A549 (cell line): ENCODE measurements at regions not wholly inside any gene's neighbourhood (a gene's known extent, or its start where the extent isn't known, plus 50 kb on each side); places are given as distances from the start of the nearest gene placed in this dataset.

Experiments
- ATAC-seq, 2 experiments: fragments of 200-7000 bp in 1 of 2; fragments of >200 bp in 1 of 2; cut with Nextera tagmentation in 1 of 2; cut with Tn5 transposase in 1 of 2; 3 replicates each; pipeline versions ENCODE4 v1.8.0 to v1.9.1; 2018 to 2020; ENCODE audit warnings: mild to moderate bottlenecking in 1 of 2, moderate library complexity in 1 of 2
- CTCF ChIA-PET: fragments of 300-600 bp; sonication (Branson Sonifier 250); formaldehyde crosslinking; extraction: SDS; loops from one replicate; lab custom pipeline; 2021; ENCODE audit warnings: antibody characterized with exemption, inconsistent platforms; lab: Yijun Ruan, JAX
- POLR2A ChIA-PET: fragments of 350-600 bp; formaldehyde crosslinking; extraction: SDS; loops from one replicate; lab custom pipeline; 2021; ENCODE audit warnings: antibody characterized with exemption, inconsistent platforms; lab: Yijun Ruan, JAX
- DNase-seq, 2 experiments: peaks; one replicate each; pipeline versions ENCODE4 v3.0.0 to v3.0.0-alpha.2; 2011 to 2016; ENCODE audit warnings: low read depth in 1 of 2, low spot score in 1 of 2
- FAIRE-seq: peaks from 2 replicates; lab custom pipeline; 2011; peaks lifted over from hg19 to GRCh38; lab: Jason Lieb, UNC
- H3K27ac ChIP-seq, 2 experiments: fragments of >200 bp; sonication (Bioruptor Twin); formaldehyde crosslinking; 3 replicates each; pipeline ENCODE4 v1.5.1; 2016 to 2017
- H3K4me1 ChIP-seq: fragments of >200 bp; sonication (Bioruptor Twin); formaldehyde crosslinking; 3 replicates; pipeline ENCODE4 v1.6.1; 2016
- H3K4me2 ChIP-seq: fragments of >200 bp; sonication (Bioruptor Twin); formaldehyde crosslinking; 3 replicates; pipeline ENCODE4 v1.6.1; 2016
- H3K4me3 ChIP-seq: fragments of >200 bp; sonication (Bioruptor Twin); formaldehyde crosslinking; 3 replicates; pipeline ENCODE4 v1.5.1; 2016
- H3K9me3 ChIP-seq: fragments of >200 bp; sonication (Bioruptor Twin); formaldehyde crosslinking; 3 replicates; pipeline ENCODE4 v1.6.1; 2016
- BCL3 ChIP-seq: fragments of >200 bp; sonication (Bioruptor Twin); formaldehyde crosslinking; IDR thresholded peaks from 3 replicates; pipeline ENCODE4 v1.6.1; 2016
- BHLHE40 ChIP-seq: IDR thresholded peaks from 2 replicates; pipeline ENCODE4 v1.6.1; 2012; ENCODE audit warnings: low read depth, low read length, inconsistent platforms
- CBX2 ChIP-seq: fragments of 200-600 bp; sonication (generic); IDR thresholded peaks from 2 replicates; pipeline ENCODE4 v1.6.1; 2016; ENCODE audit warnings: low read depth, mild to moderate bottlenecking, borderline replicate concordance
- CBX8 ChIP-seq: fragments of 200-600 bp; sonication (generic); IDR thresholded peaks from 2 replicates; pipeline ENCODE4 v1.6.1; 2016
- CHD2 ChIP-seq: fragments of 150-350 bp; IDR thresholded peaks from 2 replicates; pipeline ENCODE4 v1.6.1; 2014; ENCODE audit warnings: low read length; ENCODE audit not compliant: partially characterized antibody
- CHD4 ChIP-seq: fragments of 200-600 bp; sonication (generic); IDR thresholded peaks from 2 replicates; pipeline ENCODE4 v1.6.1; 2016; ENCODE audit warnings: antibody characterized with exemption, mild to moderate bottlenecking, borderline replicate concordance
- CTCF ChIP-seq: fragments of >200 bp; sonication (Bioruptor Twin); formaldehyde crosslinking; IDR thresholded peaks from 3 replicates; pipeline ENCODE4 v1.5.1; 2016
- EHMT2 ChIP-seq: fragments of 200-600 bp; sonication (generic); IDR thresholded peaks from 2 replicates; pipeline ENCODE4 v1.6.1; 2016; ENCODE audit warnings: antibody characterized with exemption, low read depth, mild to moderate bottlenecking, moderate library complexity
- FOSL2 ChIP-seq, 2 experiments: fragments of 450-650 bp in 1 of 2; fragments of >200 bp in 1 of 2; sonication (Bioruptor Twin) in 1 of 2; formaldehyde crosslinking; IDR thresholded peaks; 2 replicates each; pipeline versions ENCODE4 v1.5.0 to v1.6.1; 2016 to 2020; ENCODE audit warnings: mild to moderate bottlenecking in 1 of 2, moderate library complexity in 1 of 2
- GATA3 ChIP-seq: IDR thresholded peaks from 2 replicates; pipeline ENCODE4 v1.6.1; 2012; ENCODE audit warnings: borderline replicate concordance
- HEYL ChIP-seq: fragments of 250-450 bp; sonication (Bioruptor Pico); IDR thresholded peaks from 2 replicates; pipeline ENCODE4 v1.8.0; 2021; ENCODE audit warnings: mild to moderate bottlenecking, moderate library complexity
- HMGXB4 ChIP-seq: fragments of 250-450 bp; sonication (Bioruptor Pico); IDR thresholded peaks from 2 replicates; pipeline ENCODE4 v1.5.0; 2021; ENCODE audit warnings: mild to moderate bottlenecking, moderate library complexity, borderline replicate concordance
- HOXA7 ChIP-seq: fragments of 250-450 bp; sonication (Bioruptor Pico); IDR thresholded peaks from 2 replicates; pipeline ENCODE4 v1.5.0; 2020; ENCODE audit warnings: mild to moderate bottlenecking, moderate library complexity
- HOXB13 ChIP-seq: fragments of 250-450 bp; sonication (Bioruptor Pico); IDR thresholded peaks from 2 replicates; pipeline ENCODE4 v1.5.0; 2020; ENCODE audit warnings: low read depth, mild to moderate bottlenecking, moderate library complexity
- KDM5A ChIP-seq: fragments of 200-600 bp; sonication (generic); IDR thresholded peaks from 2 replicates; pipeline ENCODE4 v1.6.1; 2016; ENCODE audit warnings: antibody characterized with exemption, mild to moderate bottlenecking
- MAFK ChIP-seq: fragments of 450-650 bp; IDR thresholded peaks from 2 replicates; pipeline ENCODE4 v1.6.1; 2014; ENCODE audit not compliant: partially characterized antibody
- MYC ChIP-seq: IDR thresholded peaks from 2 replicates; pipeline ENCODE4 v1.6.1; 2012; ENCODE audit warnings: mild to moderate bottlenecking, inconsistent platforms, low read length, improper control_type of control experiment, borderline replicate concordance
- NFE2L2 ChIP-seq: fragments of 150-350 bp; conservative IDR thresholded peaks from 2 replicates; pipeline ENCODE4 v1.6.1; 2014; ENCODE audit warnings: low read length
- NPAS2 ChIP-seq: fragments of 250-450 bp; sonication (Bioruptor Pico); IDR thresholded peaks from 2 replicates; pipeline ENCODE4 v1.8.0; 2022; ENCODE audit warnings: mild to moderate bottlenecking, moderate library complexity, borderline replicate concordance
- PBX3 ChIP-seq: IDR thresholded peaks from 2 replicates; pipeline ENCODE4 v1.6.1; 2012
- PHF8 ChIP-seq: fragments of 200-600 bp; sonication (generic); IDR thresholded peaks from 2 replicates; pipeline ENCODE4 v1.6.1; 2016; ENCODE audit warnings: low read depth, mild to moderate bottlenecking, antibody characterized with exemption, moderate library complexity, borderline replicate concordance
- POLR2A ChIP-seq: IDR thresholded peaks from 2 replicates; pipeline ENCODE4 v1.6.1; 2012; ENCODE audit warnings: mild to moderate bottlenecking, low read length
- POLR2AphosphoS2 ChIP-seq: conservative IDR thresholded peaks from 2 replicates; pipeline ENCODE4 v1.6.1; 2012; ENCODE audit warnings: low read length, improper control_type of control experiment, inconsistent platforms
- RAD21 ChIP-seq, 2 experiments: fragments of >200 bp in 1 of 2; sonication (Bioruptor Twin) in 1 of 2; formaldehyde crosslinking in 1 of 2; IDR thresholded peaks in 1 of 2; conservative IDR thresholded peaks in 1 of 2; 2 replicates in 1 of 2; 3 replicates in 1 of 2; pipeline ENCODE4 v1.6.1; 2012 to 2018; ENCODE audit warnings: inconsistent platforms in 1 of 2
- RCOR1 ChIP-seq: fragments of 150-350 bp; IDR thresholded peaks from 2 replicates; pipeline ENCODE4 v1.6.1; 2014; ENCODE audit warnings: antibody characterized with exemption, low read length, low read depth
- REST ChIP-seq: fragments of 200-600 bp; sonication (generic); IDR thresholded peaks from 2 replicates; pipeline ENCODE4 v1.6.1; 2016; ENCODE audit warnings: antibody characterized with exemption, mild to moderate bottlenecking, moderate library complexity
- RNF2 ChIP-seq: fragments of 200-600 bp; sonication (generic); IDR thresholded peaks from 2 replicates; pipeline ENCODE4 v1.6.1; 2016; ENCODE audit warnings: low read depth, mild to moderate bottlenecking, antibody characterized with exemption, moderate library complexity, borderline replicate concordance
- TP53 ChIP-seq: fragments of 250-450 bp; sonication (Bioruptor Pico); IDR thresholded peaks from 2 replicates; pipeline ENCODE4 v1.5.0; 2021; ENCODE audit warnings: mild to moderate bottlenecking, moderate library complexity
- ZSCAN20 ChIP-seq: fragments of 250-450 bp; sonication (Bioruptor Pico); IDR thresholded peaks from 2 replicates; pipeline ENCODE4 v1.8.0; 2022; ENCODE audit warnings: mild to moderate bottlenecking, moderate library complexity
- WGBS: methylation state at CpG from one replicate; pipeline ENCODE4 v1.1.6; 2017; ENCODE audit errors: missing lambda C conversion rate; 5-methylcytosine and 5-hydroxymethylcytosine counted together

GRCh38 chr13:53732664-53733063 lies 704.1 kb downstream of the OLFM4 start:
- ChIA-PET CTCF (no interaction called here), POLR2A (no interaction called here)
- ATAC-seq: no peak
- no peak for TF ChIP-seq CBX8
- TF ChIP-seq CHD2: no peak
- no peak for TF ChIP-seq POLR2A
- TF ChIP-seq CBX2: no peak
- TF ChIP-seq RCOR1: no peak
- TF ChIP-seq HOXA7 (CRISPR knock-in tag): no peak
- no peak for TF ChIP-seq GATA3
- no peak for TF ChIP-seq HEYL
- TF ChIP-seq REST: no peak
- TF ChIP-seq HOXB13: no peak
- TF ChIP-seq CTCF: no peak
- no peak for TF ChIP-seq KDM5A
- no peak for TF ChIP-seq BCL3
- no peak for TF ChIP-seq BHLHE40
- no peak for TF ChIP-seq NFE2L2
- Histone ChIP-seq H3K4me3 (no peak overlapping the region), H3K27ac (no peak overlapping the region), H3K9me3 (no peaks in the 10 kb centered on the region), H3K4me2 (no peak overlapping the region), H3K4me1 (no peaks in the 10 kb centered on the region)
- no peak for DNase-seq
- no peak for FAIRE-seq
- 6% methylated on average over 3 of the region's 3 CpGs for WGBS

- no peak overlapping the region for H3K4me2 ChIP-seq
- H3K9me3 ChIP-seq: no peaks in the 10 kb centered on the region
- ATAC-seq (no peak), FAIRE-seq (no peak), DNase-seq (peak in 1 of 2 experiments; percentile 0)
- H3K4me3 ChIP-seq: no peak overlapping the region
- POLR2A ChIA-PET: no interaction called here
- CTCF ChIA-PET: no interaction called here
- no peaks in the 10 kb centered on the region for H3K4me1 ChIP-seq
- no peak overlapping the region for H3K27ac ChIP-seq
- WGBS: 4% methylated on average over 1 of the region's 1 CpG
- TF ChIP-seq MAFK (no peak), CBX2 (no peak), HEYL (no peak), FOSL2 (IDR thresholded peaks at IDR 0.05) (no peak), FOSL2 (CRISPR knock-in tag; IDR thresholded peaks at IDR 0.05) (no peak), HMGXB4 (CRISPR knock-in tag) (no peak), RNF2 (no peak), EHMT2 (no peak), PBX3 (no peak), RAD21 (conservative IDR thresholded peaks at IDR 0.05 in 1 of 2, IDR thresholded peaks at IDR 0.05 in 1 of 2) (no peak), MYC (no peak), POLR2AphosphoS2 (no peak), PHF8 (no peak), CHD4 (no peak), ZSCAN20 (no peak), HOXA7 (CRISPR knock-in tag) (no peak), NPAS2 (CRISPR knock-in tag) (no peak), TP53 (CRISPR knock-in tag) (no peak)
Measured at GRCh38 chr13:53743906-53744305, 715.3 kb downstream of the OLFM4 start.
